ENCODE measurements at regions not wholly inside any gene's neighbourhood (a gene's known extent, or its start where the extent isn't known, plus 50 kb on each side); places are given as distances from the start of the nearest gene placed in this dataset.

GRCh38 chr7:86592185-86592584 lies 51.5 kb upstream of the GRM3 start:
- Histone ChIP-seq H3K27ac (no peak overlapping the region), H3K4me3 (ENCODE audit: low read depth, low read length) (no peak overlapping the region), H3K27me3 (replicated peaks) (no peaks in the 10 kb centered on the region), H3K36me3 (replicated peaks) (no peaks in the 10 kb centered on the region)
- in situ Hi-C loops (cut with HindIII; ENCODE audit: low pct_ligation_motif_present, low sequenced_read_pairs): no loop called here
- no peak for TF ChIP-seq CTCF (IDR thresholded peaks at IDR 0.05; ENCODE audit: low read depth, low read length, missing control alignments)
- no peak for DNase-seq

GRCh38 chr7:86574006-86574405 lies 69.7 kb upstream of the GRM3 start:
- in situ Hi-C loops (cut with HindIII; ENCODE audit: low pct_ligation_motif_present, low sequenced_read_pairs): no loop called here
- Histone ChIP-seq H3K4me3 (ENCODE audit: low read depth, low read length) (no peak overlapping the region), H3K36me3 (replicated peaks) (no peaks in the 10 kb centered on the region), H3K27me3 (replicated peaks) (no peaks in the 10 kb centered on the region), H3K27ac (no peak overlapping the region)
- no peak for DNase-seq
- TF ChIP-seq CTCF (IDR thresholded peaks at IDR 0.05; ENCODE audit: low read depth, low read length, missing control alignments): no peak

GRCh38 chr7:86558680-86559501 lies 84.8 kb upstream of the GRM3 start:
- DNase-seq: no peak
- TF ChIP-seq CTCF (IDR thresholded peaks at IDR 0.05; ENCODE audit: low read depth, low read length, missing control alignments): no peak
- Histone ChIP-seq H3K4me3 (ENCODE audit: low read depth, low read length) (no peak overlapping the region), H3K27me3 (replicated peaks) (no peaks in the 10 kb centered on the region), H3K36me3 (replicated peaks) (no peaks in the 10 kb centered on the region), H3K27ac (no peak overlapping the region)
- in situ Hi-C loops (cut with HindIII; ENCODE audit: low pct_ligation_motif_present, low sequenced_read_pairs): no loop called here

- no peak overlapping the region for H3K27ac ChIP-seq
- no peaks in the 10 kb centered on the region for H3K36me3 ChIP-seq (replicated peaks)
- DNase-seq: no peak
- no peak for TF ChIP-seq CTCF (IDR thresholded peaks at IDR 0.05; ENCODE audit: low read depth, low read length, missing control alignments)
- in situ Hi-C loops (cut with HindIII; ENCODE audit: low pct_ligation_motif_present, low sequenced_read_pairs): no loop called here
- no peaks in the 10 kb centered on the region for H3K27me3 ChIP-seq (replicated peaks)
- no peak overlapping the region for H3K4me3 ChIP-seq (ENCODE audit: low read depth, low read length)
These were observed 109.1 kb upstream of the GRM3 start for GRCh38 chr7:86534641-86535040.

- H3K27me3 ChIP-seq (replicated peaks): no peaks in the 10 kb centered on the region
- no peak for DNase-seq
- no peak for TF ChIP-seq CTCF (IDR thresholded peaks at IDR 0.05; ENCODE audit: low read depth, low read length, missing control alignments)
- H3K4me3 ChIP-seq (ENCODE audit: low read depth, low read length): no peak overlapping the region
- H3K27ac ChIP-seq: no peak overlapping the region
- in situ Hi-C loops (cut with HindIII; ENCODE audit: low pct_ligation_motif_present, low sequenced_read_pairs): no loop called here
- no peaks in the 10 kb centered on the region for H3K36me3 ChIP-seq (replicated peaks)
These were observed 139.5 kb upstream of the GRM3 start for GRCh38 chr7:86504229-86504628.

- Histone ChIP-seq H3K36me3 (replicated peaks) (no peaks in the 10 kb centered on the region), H3K27me3 (replicated peaks) (no peaks in the 10 kb centered on the region), H3K27ac (no peak overlapping the region), H3K4me3 (ENCODE audit: low read depth, low read length) (no peak overlapping the region)
- no peak for TF ChIP-seq CTCF (IDR thresholded peaks at IDR 0.05; ENCODE audit: low read depth, low read length, missing control alignments)
- in situ Hi-C loops (cut with HindIII; ENCODE audit: low pct_ligation_motif_present, low sequenced_read_pairs): no loop called here
- DNase-seq: no peak
These were observed 143.7 kb upstream of the GRM3 start for GRCh38 chr7:86499986-86500385.
